ENCODE measurements at regions not wholly inside any gene's neighbourhood (a gene's known extent, or its start where the extent isn't known, plus 50 kb on each side); places are given as distances from the start of the nearest gene placed in this dataset.

DNA sequence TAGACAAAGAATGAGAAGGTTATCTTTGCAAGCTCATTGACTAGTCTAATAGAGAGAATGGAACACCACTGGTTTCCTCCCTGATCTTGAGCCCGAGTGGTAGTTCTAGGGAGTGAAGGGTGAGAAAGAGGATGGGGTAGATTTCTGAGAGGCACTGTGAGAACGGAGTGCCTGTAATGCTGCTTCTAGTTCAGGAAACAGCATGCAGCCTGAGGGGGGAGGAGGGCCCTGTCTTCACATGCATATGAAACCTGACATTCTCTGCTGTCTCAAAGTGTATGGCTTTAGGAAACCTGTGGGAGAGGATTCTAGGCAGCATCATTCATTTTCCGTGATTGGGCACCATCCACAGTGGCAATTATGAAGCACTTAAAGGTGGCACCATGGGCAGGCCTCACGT is 259.4 kb upstream of the MAN1A1 start:
- Histone ChIP-seq H3K27ac (ENCODE audit: control insufficient read depth, insufficient read depth, low read length) (no peak overlapping the region), H3K9ac (ENCODE audit: control insufficient read depth, extremely low read depth, insufficient read depth, low read length) (no peak overlapping the region), H3K9me3 (ENCODE audit: control insufficient read depth, low read depth, low read length) (no peaks in the 10 kb centered on the region), H3K4me2 (ENCODE audit: control insufficient read depth, extremely low read depth, insufficient read depth, low read depth, low read length) (no peak overlapping the region), H3K79me2 (ENCODE audit: control insufficient read depth, insufficient read depth, low read length) (no peaks in the 10 kb centered on the region), H2AFZ (ENCODE audit: control insufficient read depth, low read length) (peak overlapping the region; percentile 20), H4K20me1 (ENCODE audit: control insufficient read depth, extremely low read depth, insufficient read depth, low read length) (no peaks in the 10 kb centered on the region), H3K9me1 (ENCODE audit: control insufficient read depth, extremely low read depth, insufficient read depth, low read length) (no peaks in the 10 kb centered on the region), H3K36me3 (ENCODE audit: control insufficient read depth in 2 of 2, extremely low read depth in 1 of 2, insufficient read depth in 2 of 2, low read length in 2 of 2) (no peaks in the 10 kb centered on the region), H3K27me3 (ENCODE audit: control insufficient read depth, extremely low read depth, insufficient read depth, low read length) (no peaks in the 10 kb centered on the region), H3K4me3 (ENCODE audit: control insufficient read depth in 2 of 3, extremely low read depth in 1 of 3, insufficient read depth in 2 of 3, low read depth in 1 of 3, low read length in 3 of 3) (no peak overlapping the region), H3K4me1 (ENCODE audit: control insufficient read depth, extremely low read depth, insufficient read depth, low read length) (peaks cover 19% of the 10 kb centered on the region)
- dilution Hi-C loops (cut with MboI; ENCODE audit: extremely low pct_ligation_motif_present, low sequenced_read_pairs): no loop called here
- peak; percentile 76 for FAIRE-seq
- TF ChIP-seq EZH2 (IDR thresholded peaks at IDR 0.05; ENCODE audit: low read length): no peak
- TF ChIP-seq, protein P1, sequence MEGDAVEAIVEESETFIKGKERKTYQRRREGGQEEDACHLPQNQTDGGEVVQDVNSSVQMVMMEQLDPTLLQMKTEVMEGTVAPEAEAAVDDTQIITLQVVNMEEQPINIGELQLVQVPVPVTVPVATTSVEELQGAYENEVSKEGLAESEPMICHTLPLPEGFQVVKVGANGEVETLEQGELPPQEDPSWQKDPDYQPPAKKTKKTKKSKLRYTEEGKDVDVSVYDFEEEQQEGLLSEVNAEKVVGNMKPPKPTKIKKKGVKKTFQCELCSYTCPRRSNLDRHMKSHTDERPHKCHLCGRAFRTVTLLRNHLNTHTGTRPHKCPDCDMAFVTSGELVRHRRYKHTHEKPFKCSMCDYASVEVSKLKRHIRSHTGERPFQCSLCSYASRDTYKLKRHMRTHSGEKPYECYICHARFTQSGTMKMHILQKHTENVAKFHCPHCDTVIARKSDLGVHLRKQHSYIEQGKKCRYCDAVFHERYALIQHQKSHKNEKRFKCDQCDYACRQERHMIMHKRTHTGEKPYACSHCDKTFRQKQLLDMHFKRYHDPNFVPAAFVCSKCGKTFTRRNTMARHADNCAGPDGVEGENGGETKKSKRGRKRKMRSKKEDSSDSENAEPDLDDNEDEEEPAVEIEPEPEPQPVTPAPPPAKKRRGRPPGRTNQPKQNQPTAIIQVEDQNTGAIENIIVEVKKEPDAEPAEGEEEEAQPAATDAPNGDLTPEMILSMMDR (optimal IDR thresholded peaks at IDR 0.05 in 1 of 3, IDR thresholded peaks at IDR 0.05 in 1 of 3, conservative IDR thresholded peaks at IDR 0.05 in 1 of 3; ENCODE audit: extremely low read depth in 1 of 3, insufficient read depth in 2 of 3, low read length in 3 of 3): no peak
- no peak for DNase-seq (ENCODE audit: low read depth, low spot score)

DNA sequence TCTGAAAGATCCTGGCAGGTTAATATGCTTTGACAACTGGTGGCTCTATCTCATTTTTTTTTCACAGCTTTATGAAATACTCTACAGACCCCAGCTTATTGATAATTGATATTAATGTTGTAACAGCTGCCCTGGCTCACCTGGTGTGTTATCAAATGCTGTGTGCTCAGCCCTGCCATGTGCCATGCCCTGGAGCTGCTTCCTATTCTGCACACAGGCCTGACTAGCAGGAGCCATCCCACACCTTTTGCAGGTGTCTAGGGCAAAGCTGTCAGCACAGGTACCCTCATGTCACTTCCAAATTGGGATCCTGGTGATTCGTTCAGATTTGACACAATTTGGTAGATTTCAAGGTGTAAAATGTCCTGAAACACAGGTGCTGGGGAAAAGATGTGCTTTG is 254.6 kb upstream of the MAN1A1 start:
- Histone ChIP-seq H3K27ac (ENCODE audit: control insufficient read depth, insufficient read depth, low read length) (no peak overlapping the region), H3K4me1 (ENCODE audit: control insufficient read depth, extremely low read depth, insufficient read depth, low read length) (peaks cover 28% of the 10 kb centered on the region), H2AFZ (ENCODE audit: control insufficient read depth, low read length) (no peak overlapping the region), H4K20me1 (ENCODE audit: control insufficient read depth, extremely low read depth, insufficient read depth, low read length) (no peaks in the 10 kb centered on the region), H3K9ac (ENCODE audit: control insufficient read depth, extremely low read depth, insufficient read depth, low read length) (no peak overlapping the region), H3K36me3 (ENCODE audit: control insufficient read depth in 2 of 2, extremely low read depth in 1 of 2, insufficient read depth in 2 of 2, low read length in 2 of 2) (no peaks in the 10 kb centered on the region), H3K27me3 (ENCODE audit: control insufficient read depth, extremely low read depth, insufficient read depth, low read length) (no peaks in the 10 kb centered on the region), H3K4me2 (ENCODE audit: control insufficient read depth, extremely low read depth, insufficient read depth, low read depth, low read length) (no peak overlapping the region), H3K79me2 (ENCODE audit: control insufficient read depth, insufficient read depth, low read length) (no peaks in the 10 kb centered on the region), H3K9me3 (ENCODE audit: control insufficient read depth, low read depth, low read length) (no peaks in the 10 kb centered on the region), H3K4me3 (ENCODE audit: control insufficient read depth in 2 of 3, extremely low read depth in 1 of 3, insufficient read depth in 2 of 3, low read depth in 1 of 3, low read length in 3 of 3) (no peak overlapping the region), H3K9me1 (ENCODE audit: control insufficient read depth, extremely low read depth, insufficient read depth, low read length) (no peaks in the 10 kb centered on the region)
- peak; percentile 58 for FAIRE-seq
- TF ChIP-seq, protein P1 (optimal IDR thresholded peaks at IDR 0.05 in 1 of 3, IDR thresholded peaks at IDR 0.05 in 1 of 3, conservative IDR thresholded peaks at IDR 0.05 in 1 of 3; ENCODE audit: extremely low read depth in 1 of 3, insufficient read depth in 2 of 3, low read length in 3 of 3): no peak
- no peak for TF ChIP-seq EZH2 (IDR thresholded peaks at IDR 0.05; ENCODE audit: low read length)
- dilution Hi-C loops (cut with MboI; ENCODE audit: extremely low pct_ligation_motif_present, low sequenced_read_pairs): no loop called here
- no peak for DNase-seq (ENCODE audit: low read depth, low spot score)

All from keratinocyte (primary cell).